ENCODE measurements at regions not wholly inside any gene's neighbourhood (a gene's known extent, or its start where the extent isn't known, plus 50 kb on each side); places are given as distances from the start of the nearest gene placed in this dataset.

DNA sequence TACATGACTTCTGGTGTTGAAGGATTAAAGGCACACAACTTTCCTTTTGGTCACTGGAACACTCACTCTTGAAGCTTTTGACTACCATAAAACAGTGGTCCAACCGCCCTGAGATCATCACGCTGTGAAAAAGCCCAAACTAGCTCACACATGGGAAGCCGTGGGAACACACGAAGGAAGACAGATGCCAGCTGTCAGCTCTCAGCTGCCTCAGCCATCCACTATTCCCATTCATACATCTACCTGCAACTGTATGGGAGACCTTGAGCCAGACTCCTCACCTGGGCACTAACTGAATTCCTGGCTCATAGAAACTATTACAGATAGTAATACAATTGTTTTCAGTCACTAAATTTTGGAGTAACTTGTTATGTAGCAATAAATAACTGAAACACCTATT, 246.1 kb downstream of the MSX2 start:
- TF ChIP-seq, protein P1, sequence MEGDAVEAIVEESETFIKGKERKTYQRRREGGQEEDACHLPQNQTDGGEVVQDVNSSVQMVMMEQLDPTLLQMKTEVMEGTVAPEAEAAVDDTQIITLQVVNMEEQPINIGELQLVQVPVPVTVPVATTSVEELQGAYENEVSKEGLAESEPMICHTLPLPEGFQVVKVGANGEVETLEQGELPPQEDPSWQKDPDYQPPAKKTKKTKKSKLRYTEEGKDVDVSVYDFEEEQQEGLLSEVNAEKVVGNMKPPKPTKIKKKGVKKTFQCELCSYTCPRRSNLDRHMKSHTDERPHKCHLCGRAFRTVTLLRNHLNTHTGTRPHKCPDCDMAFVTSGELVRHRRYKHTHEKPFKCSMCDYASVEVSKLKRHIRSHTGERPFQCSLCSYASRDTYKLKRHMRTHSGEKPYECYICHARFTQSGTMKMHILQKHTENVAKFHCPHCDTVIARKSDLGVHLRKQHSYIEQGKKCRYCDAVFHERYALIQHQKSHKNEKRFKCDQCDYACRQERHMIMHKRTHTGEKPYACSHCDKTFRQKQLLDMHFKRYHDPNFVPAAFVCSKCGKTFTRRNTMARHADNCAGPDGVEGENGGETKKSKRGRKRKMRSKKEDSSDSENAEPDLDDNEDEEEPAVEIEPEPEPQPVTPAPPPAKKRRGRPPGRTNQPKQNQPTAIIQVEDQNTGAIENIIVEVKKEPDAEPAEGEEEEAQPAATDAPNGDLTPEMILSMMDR (IDR thresholded peaks at IDR 0.05), result no peak
- TF ChIP-seq POLR2A (IDR thresholded peaks at IDR 0.05), result no peak

All from esophagus squamous epithelium (tissue), 4 donors.